ENCODE measurements at regions not wholly inside any gene's neighbourhood (a gene's known extent, or its start where the extent isn't known, plus 50 kb on each side); places are given as distances from the start of the nearest gene placed in this dataset.
"Not testable (repeated sequence)": the region's sequence is repeated elsewhere in the genome, so short reads cannot be mapped to it uniquely, and the experiment has no call there.

- DNase-seq (ENCODE audit: low read depth, low spot score), result no peak
Observed at GRCh38 chr12:93204896-93205295, 172.8 kb upstream of the NUDT4 start.

GRCh38 chr12:93205361-93205760, 172.4 kb upstream of the NUDT4 start:
- DNase-seq (ENCODE audit: low read depth, low spot score), result no peak

GRCh38 chr12:93208011-93208410, 169.7 kb upstream of the NUDT4 start:
- DNase-seq (ENCODE audit: low read depth, low spot score), result no peak

- no peak for DNase-seq (ENCODE audit: low read depth, low spot score)
Observed at GRCh38 chr12:93214523-93215289, 163.0 kb upstream of the NUDT4 start.

GRCh38 chr12:93215290-93215678, 162.4 kb upstream of the NUDT4 start:
- no peak for DNase-seq (ENCODE audit: low read depth, low spot score)

- no peak for DNase-seq (ENCODE audit: low read depth, low spot score)
Observed at GRCh38 chr12:93219947-93220346, 157.8 kb upstream of the NUDT4 start.

- DNase-seq (ENCODE audit: low read depth, low spot score), result no peak
Observed at GRCh38 chr12:93221841-93222240, 155.9 kb upstream of the NUDT4 start.

GRCh38 chr12:93223440-93224426, 154.0 kb upstream of the NUDT4 start:
- DNase-seq (ENCODE audit: low read depth, low spot score), result no peak

GRCh38 chr12:93225094-93225493, 152.6 kb upstream of the NUDT4 start:
- no peak for DNase-seq (ENCODE audit: low read depth, low spot score)

GRCh38 chr12:93226361-93226760, 151.4 kb upstream of the NUDT4 start:
- no peak for DNase-seq (ENCODE audit: low read depth, low spot score)

GRCh38 chr12:93229494-93230325, 148.0 kb upstream of the NUDT4 start:
- DNase-seq (ENCODE audit: low read depth, low spot score), result no peak

- DNase-seq (ENCODE audit: low read depth, low spot score), result no peak
Observed at GRCh38 chr12:93230326-93230720, 147.4 kb upstream of the NUDT4 start.

GRCh38 chr12:93231938-93232337, 145.8 kb upstream of the NUDT4 start:
- no peak for DNase-seq (ENCODE audit: low read depth, low spot score)

GRCh38 chr12:93234641-93235040, 143.1 kb upstream of the NUDT4 start:
- DNase-seq (ENCODE audit: low read depth, low spot score), result no peak

- DNase-seq (ENCODE audit: low read depth, low spot score), result no peak
Observed at GRCh38 chr12:93235881-93236280, 141.8 kb upstream of the NUDT4 start.

- DNase-seq (ENCODE audit: low read depth, low spot score), result no peak
Observed at GRCh38 chr12:93237235-93237915, 140.3 kb upstream of the NUDT4 start.

GRCh38 chr12:93238512-93239262, 139.0 kb upstream of the NUDT4 start:
- not testable (repeated sequence) for DNase-seq (ENCODE audit: low read depth, low spot score)

GRCh38 chr12:93239789-93240188, 137.9 kb upstream of the NUDT4 start:
- DNase-seq (ENCODE audit: low read depth, low spot score), result not testable (repeated sequence)

- no peak for DNase-seq (ENCODE audit: low read depth, low spot score)
Observed at GRCh38 chr12:93242154-93242972, 135.4 kb upstream of the NUDT4 start.

GRCh38 chr12:93243382-93243688, 134.4 kb upstream of the NUDT4 start:
- no peak for DNase-seq (ENCODE audit: low read depth, low spot score)
